Effector memory CD8-positive, alpha-beta T cell (primary cell): ENCODE measurements at regions not wholly inside any gene's neighbourhood (a gene's known extent, or its start where the extent isn't known, plus 50 kb on each side); places are given as distances from the start of the nearest gene placed in this dataset.

Experiments
- ATAC-seq: fragments of 150-1000 bp; cut with Tn5 transposase; replicated peaks from 2 replicates; pipeline ENCODE4 v1.10.0; 2021; ENCODE audit warnings: mild to moderate bottlenecking, moderate library complexity
- DNase-seq, 3 experiments: peaks; one replicate each; pipeline ENCODE4 v3.0.0; 2021
- H3K27ac Mint-ChIP-seq, 2 donors: one replicate each; pipeline ENCODE4 v1.8.0; 2022; ENCODE audit warnings: mild to moderate bottlenecking in 2 of 2, mixed read lengths in 2 of 2, moderate library complexity in 2 of 2
- H3K27me3 Mint-ChIP-seq, 2 donors: one replicate each; pipeline ENCODE4 v1.8.0; 2022; ENCODE audit warnings: mixed read lengths in 2 of 2
- H3K36me3 Mint-ChIP-seq: one replicate; pipeline ENCODE4 v1.8.0; 2022; ENCODE audit warnings: mild to moderate bottlenecking, moderate library complexity, mixed read lengths; ENCODE audit not compliant: insufficient read depth
- H3K4me1 Mint-ChIP-seq, 2 donors: one replicate each; pipeline ENCODE4 v1.8.0; 2022; ENCODE audit warnings: low read depth in 2 of 2, mixed read lengths in 2 of 2
- H3K4me3 Mint-ChIP-seq, 2 donors: one replicate each; pipeline ENCODE4 v1.8.0; 2022; ENCODE audit warnings: mild to moderate bottlenecking in 2 of 2, mixed read lengths in 2 of 2, moderate library complexity in 2 of 2
- H3K9me3 Mint-ChIP-seq, 2 donors: one replicate each; pipeline ENCODE4 v1.8.0; 2022; ENCODE audit warnings: mixed read lengths in 2 of 2

GRCh38 chr1:88454781-88455180, 229.3 kb upstream of the PKN2 start:
- ATAC-seq = no peak
- no peak for DNase-seq
- Mint-ChIP-seq H3K27me3 (no peaks in the 10 kb centered on the region), H3K9me3 (peaks cover 0 to 5% of the 10 kb centered on the region in 2 donors), H3K27ac (no peak overlapping the region), H3K4me1 (no peaks in the 10 kb centered on the region), H3K36me3 (no peaks in the 10 kb centered on the region), H3K4me3 (no peak overlapping the region)

DNA sequence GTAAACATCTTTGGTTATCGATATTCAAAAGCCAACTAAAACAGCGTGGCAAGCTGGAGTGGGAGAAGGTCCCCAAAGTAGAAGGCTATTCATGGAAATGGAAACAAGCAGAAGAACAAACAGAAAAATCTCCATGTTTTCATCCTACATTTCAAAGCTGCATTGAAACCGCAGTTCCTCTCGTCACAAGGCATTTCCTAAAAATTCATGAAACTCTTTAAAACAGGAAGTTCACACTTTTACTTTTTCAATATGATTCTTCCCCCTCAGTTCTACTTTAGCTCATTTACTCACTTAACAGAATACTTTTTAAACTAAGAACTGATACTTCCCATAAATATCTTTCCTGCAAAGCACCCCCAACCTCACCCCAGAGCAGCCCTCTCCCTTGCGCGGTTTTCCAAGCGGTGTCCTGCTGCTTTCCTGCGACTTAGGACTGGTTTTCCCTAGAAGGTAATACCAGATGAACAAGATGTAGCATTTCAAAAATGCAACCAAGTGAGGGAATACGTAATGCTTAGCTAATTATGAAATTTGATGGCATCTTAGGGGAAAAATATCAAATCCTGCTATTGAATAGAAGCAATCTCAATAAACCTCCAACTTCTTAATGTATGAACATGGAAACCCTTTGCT, 228.3 kb upstream of the PKN2 start:
- Mint-ChIP-seq H3K4me1 (no peaks in the 10 kb centered on the region), H3K36me3 (no peaks in the 10 kb centered on the region), H3K27me3 (no peaks in the 10 kb centered on the region), H3K9me3 (peaks cover 0 to 5% of the 10 kb centered on the region in 2 donors), H3K4me3 (no peak overlapping the region), H3K27ac (no peak overlapping the region)
- DNase-seq (no peak), ATAC-seq (no peak)

GRCh38 chr1:88457197-88457596, 226.9 kb upstream of the PKN2 start:
- no peak overlapping the region for H3K4me3 Mint-ChIP-seq
- ATAC-seq (no peak), DNase-seq (no peak)
- no peaks in the 10 kb centered on the region for H3K27me3 Mint-ChIP-seq
- H3K36me3 Mint-ChIP-seq = no peaks in the 10 kb centered on the region
- peaks cover 0 to 5% of the 10 kb centered on the region in 2 donors for H3K9me3 Mint-ChIP-seq
- no peak overlapping the region for H3K27ac Mint-ChIP-seq
- H3K4me1 Mint-ChIP-seq = no peaks in the 10 kb centered on the region

- Mint-ChIP-seq H3K9me3 (no peaks in the 10 kb centered on the region), H3K4me1 (no peaks in the 10 kb centered on the region), H3K27ac (no peak overlapping the region), H3K27me3 (peaks cover 0 to 6% of the 10 kb centered on the region in 2 donors), H3K36me3 (no peaks in the 10 kb centered on the region), H3K4me3 (no peak overlapping the region)
- DNase-seq (no peak), ATAC-seq (no peak)
These were observed 223.1 kb upstream of the PKN2 start for GRCh38 chr1:88461007-88461406.

- Mint-ChIP-seq H3K9me3 (no peaks in the 10 kb centered on the region), H3K4me3 (no peak overlapping the region), H3K4me1 (peaks cover 0 to 2% of the 10 kb centered on the region in 2 donors), H3K27me3 (peaks cover 0 to 6% of the 10 kb centered on the region in 2 donors), H3K36me3 (no peaks in the 10 kb centered on the region), H3K27ac (no peak overlapping the region)
- ATAC-seq (no peak), DNase-seq (no peak)
These were observed 222.0 kb upstream of the PKN2 start for GRCh38 chr1:88462096-88462487.

DNA sequence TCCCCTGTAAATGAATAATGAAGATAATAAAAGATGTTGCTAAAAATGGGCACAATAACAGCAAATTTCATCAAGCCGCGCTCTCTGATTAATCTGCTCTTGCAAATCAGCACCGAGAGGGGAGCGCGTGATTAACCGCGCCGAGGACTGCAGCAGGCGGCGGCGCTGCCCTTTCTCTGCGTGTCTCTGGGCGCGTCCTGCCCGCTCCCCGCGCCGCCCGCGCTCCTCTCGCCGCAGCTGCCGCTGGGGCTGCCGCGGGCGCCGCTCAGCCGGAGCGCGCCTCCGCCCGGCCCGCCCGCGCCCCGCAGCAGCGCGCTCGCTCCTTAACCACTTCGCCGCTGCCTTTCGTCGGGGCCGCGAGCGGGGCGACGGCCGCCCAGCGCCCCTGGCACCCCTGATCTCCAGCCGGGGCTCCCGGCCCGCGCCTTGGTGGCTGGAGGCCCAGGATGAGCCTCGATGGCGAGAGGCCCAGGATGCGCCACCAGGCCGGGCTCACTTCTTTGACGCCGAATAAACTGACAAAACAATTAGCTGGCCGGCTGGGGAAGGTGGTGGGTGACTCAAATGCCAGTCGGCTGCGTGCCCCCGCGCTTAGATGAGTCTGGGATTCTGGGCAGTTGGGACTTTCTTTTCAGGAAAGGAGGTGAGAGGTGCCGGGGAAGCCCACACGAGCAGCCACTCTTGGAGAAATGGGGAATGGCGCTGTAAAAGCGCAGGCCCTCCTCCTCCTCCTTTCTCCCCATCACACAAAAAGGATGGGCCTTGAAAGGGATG, 221.4 kb upstream of the PKN2 start:
- no peak for DNase-seq
- Mint-ChIP-seq H3K4me1 (peaks cover 0 to 2% of the 10 kb centered on the region in 2 donors), H3K36me3 (no peaks in the 10 kb centered on the region), H3K27me3 (peaks cover 0 to 6% of the 10 kb centered on the region in 2 donors), H3K9me3 (no peaks in the 10 kb centered on the region), H3K27ac (no peak overlapping the region), H3K4me3 (no peak overlapping the region)
- ATAC-seq = no peak

DNA sequence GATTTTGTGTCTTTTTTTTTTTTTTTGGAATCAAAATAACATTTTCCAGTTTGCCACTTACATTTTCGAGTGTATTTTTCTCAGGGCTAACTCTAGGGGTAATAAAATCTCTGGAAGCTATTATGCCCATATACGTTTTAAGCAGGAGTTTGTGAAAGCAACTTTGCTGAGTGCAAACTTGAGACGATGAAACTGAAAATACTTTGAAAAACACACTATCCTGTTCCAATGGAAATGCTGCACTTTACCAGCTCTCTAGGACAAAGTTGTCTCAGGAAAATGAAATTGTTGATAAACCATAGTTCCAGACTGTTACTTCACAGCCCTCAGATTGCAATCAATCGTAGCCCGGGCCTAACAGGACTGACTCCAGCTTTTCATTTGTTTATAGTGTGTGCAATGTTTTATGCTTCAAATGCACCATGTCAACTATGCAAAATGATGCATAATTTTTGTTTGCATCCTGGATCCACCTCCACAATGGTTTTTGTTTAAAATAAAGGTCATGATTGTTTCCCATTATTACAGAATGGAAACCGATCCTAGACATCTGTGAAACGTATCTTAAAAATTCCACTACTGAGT, 220.6 kb upstream of the PKN2 start:
- no peaks in the 10 kb centered on the region for H3K9me3 Mint-ChIP-seq
- H3K36me3 Mint-ChIP-seq = no peaks in the 10 kb centered on the region
- DNase-seq (no peak), ATAC-seq (no peak)
- no peak overlapping the region for H3K27ac Mint-ChIP-seq
- peaks cover 0 to 6% of the 10 kb centered on the region in 2 donors for H3K27me3 Mint-ChIP-seq
- no peak overlapping the region for H3K4me3 Mint-ChIP-seq
- H3K4me1 Mint-ChIP-seq = peaks cover 0 to 2% of the 10 kb centered on the region in 2 donors

GRCh38 chr1:88466011-88466410, 218.1 kb upstream of the PKN2 start:
- no peaks in the 10 kb centered on the region for H3K9me3 Mint-ChIP-seq
- H3K4me1 Mint-ChIP-seq = peaks cover 0 to 2% of the 10 kb centered on the region in 2 donors
- H3K27me3 Mint-ChIP-seq = peaks cover 0 to 6% of the 10 kb centered on the region in 2 donors
- no peaks in the 10 kb centered on the region for H3K36me3 Mint-ChIP-seq
- DNase-seq (no peak), ATAC-seq (no peak)
- no peak overlapping the region for H3K27ac Mint-ChIP-seq
- H3K4me3 Mint-ChIP-seq = no peak overlapping the region

GRCh38 chr1:88466899-88467580, 217.0 kb upstream of the PKN2 start:
- no peak for DNase-seq
- Mint-ChIP-seq H3K4me3 (no peak overlapping the region), H3K9me3 (no peaks in the 10 kb centered on the region), H3K4me1 (peaks cover 0 to 2% of the 10 kb centered on the region in 2 donors), H3K27ac (no peak overlapping the region), H3K27me3 (peaks cover 0 to 6% of the 10 kb centered on the region in 2 donors), H3K36me3 (no peaks in the 10 kb centered on the region)
- no peak for ATAC-seq

DNA sequence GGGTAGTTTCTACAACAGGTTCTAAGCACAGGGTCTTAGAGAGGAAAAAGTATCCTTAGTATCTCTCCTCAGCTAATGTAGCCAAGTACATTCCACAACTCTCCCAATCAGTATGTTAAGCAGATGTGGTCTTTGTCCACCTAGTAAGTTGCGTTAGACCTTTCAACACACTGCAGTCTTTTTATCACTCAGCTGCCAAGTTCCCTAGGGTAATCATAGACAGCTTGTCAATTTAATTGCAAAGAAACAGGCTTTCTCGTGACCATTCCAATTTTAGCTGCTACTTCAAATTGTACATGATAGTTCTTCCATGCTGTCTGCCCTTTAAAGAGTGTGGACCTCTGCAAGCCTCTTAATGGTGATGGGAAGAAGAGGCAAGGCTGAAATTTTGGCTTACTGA, 211.8 kb upstream of the PKN2 start:
- Mint-ChIP-seq H3K36me3 (no peaks in the 10 kb centered on the region), H3K4me1 (no peaks in the 10 kb centered on the region), H3K9me3 (no peaks in the 10 kb centered on the region), H3K27me3 (no peaks in the 10 kb centered on the region), H3K27ac (no peak overlapping the region), H3K4me3 (no peak overlapping the region)
- DNase-seq (no peak), ATAC-seq (no peak)

- no peak overlapping the region for H3K4me3 Mint-ChIP-seq
- no peaks in the 10 kb centered on the region for H3K27me3 Mint-ChIP-seq
- ATAC-seq = no peak
- H3K27ac Mint-ChIP-seq = no peak overlapping the region
- no peak for DNase-seq
- H3K9me3 Mint-ChIP-seq = no peaks in the 10 kb centered on the region
- H3K36me3 Mint-ChIP-seq = no peaks in the 10 kb centered on the region
- H3K4me1 Mint-ChIP-seq = no peaks in the 10 kb centered on the region
These were observed 211.4 kb upstream of the PKN2 start for GRCh38 chr1:88472714-88473113.

- no peak overlapping the region for H3K4me3 Mint-ChIP-seq
- no peaks in the 10 kb centered on the region for H3K4me1 Mint-ChIP-seq
- H3K27ac Mint-ChIP-seq = no peak overlapping the region
- DNase-seq = no peak
- no peaks in the 10 kb centered on the region for H3K9me3 Mint-ChIP-seq
- H3K36me3 Mint-ChIP-seq = no peaks in the 10 kb centered on the region
- ATAC-seq = no peak
- H3K27me3 Mint-ChIP-seq = no peaks in the 10 kb centered on the region
These were observed 209.3 kb upstream of the PKN2 start for GRCh38 chr1:88474555-88475304.

DNA sequence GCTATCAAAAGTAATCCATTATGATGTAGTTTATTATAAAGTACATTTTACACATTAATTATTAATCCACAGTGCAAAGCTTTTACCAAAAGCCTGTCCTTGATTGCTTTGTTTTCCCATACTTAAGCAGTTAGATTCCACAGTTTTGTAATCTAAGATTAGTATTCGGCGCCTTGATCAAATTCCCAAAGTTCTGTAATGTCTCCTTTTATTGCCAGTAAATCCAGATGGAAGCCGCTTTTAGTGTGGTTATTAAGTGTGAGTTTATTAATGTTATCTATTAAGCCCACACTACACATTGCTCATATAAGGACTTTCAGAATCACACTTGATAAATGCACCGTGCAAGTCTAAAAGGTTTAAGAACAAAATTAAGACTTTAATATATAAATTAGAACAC, 199.2 kb upstream of the PKN2 start:
- Mint-ChIP-seq H3K27me3 (peaks cover 18 to 23% of the 10 kb centered on the region in 2 donors), H3K4me1 (no peaks in the 10 kb centered on the region), H3K9me3 (peaks cover 6 to 9% of the 10 kb centered on the region in 2 donors), H3K36me3 (no peaks in the 10 kb centered on the region), H3K27ac (no peak overlapping the region), H3K4me3 (no peak overlapping the region)
- ATAC-seq = no peak
- no peak for DNase-seq
